Panc1 (cell line): ENCODE measurements at regions not wholly inside any gene's neighbourhood (a gene's known extent, or its start where the extent isn't known, plus 50 kb on each side); places are given as distances from the start of the nearest gene placed in this dataset.

Source experiments
- ATAC-seq: fragments of 200-7000 bp; cut with Tn5 transposase; 2 replicates; pipeline ENCODE4 v1.9.1; 2020; ENCODE audit warnings: mild to moderate bottlenecking, moderate library complexity
- BruUV-seq: library from RNA; stranded (reverse); fragments of 400-500 nt; replicated peaks from 2 replicates; lab custom pipeline; 2021; lab: Mats Ljungman, UMichigan
- CTCF ChIA-PET: fragments of 300-600 bp; sonication (Branson Sonifier 250); formaldehyde crosslinking; loops from one replicate; lab custom pipeline; 2022; ENCODE audit warnings: antibody characterized with exemption; lab: Charles Lee
- POLR2A ChIA-PET: fragments of 300-600 bp; sonication (Branson Sonifier 250); formaldehyde crosslinking; loops from one replicate; lab custom pipeline; 2022; ENCODE audit warnings: antibody characterized with exemption; lab: Charles Lee
- DNase-seq: peaks from one replicate; pipeline ENCODE4 v3.0.0-alpha.2; 2010; ENCODE audit warnings: low read depth, low spot score
- H3K27ac ChIP-seq: 2 replicates; pipeline ENCODE4 v1.5.1; 2011; ENCODE audit warnings: mild to moderate bottlenecking, low read length, inconsistent platforms
- H3K27me3 ChIP-seq: fragments of 200-500 bp; sonication (Bioruptor generic); 2 replicates; pipeline ENCODE4 v1.6.0; 2014; ENCODE audit warnings: low read length, inconsistent platforms; ENCODE audit not compliant: control insufficient read depth, insufficient read depth
- H3K36me3 ChIP-seq: fragments of 200-500 bp; sonication (Bioruptor generic); 2 replicates; pipeline ENCODE4 v1.5.1; 2014; ENCODE audit warnings: inconsistent platforms, mild to moderate bottlenecking, low read length, moderate library complexity; ENCODE audit not compliant: control insufficient read depth, insufficient read depth
- H3K4me1 ChIP-seq: 2 replicates; pipeline ENCODE4 v1.5.1; 2011; ENCODE audit warnings: inconsistent platforms, mild to moderate bottlenecking, low read length, moderate library complexity; ENCODE audit not compliant: control insufficient read depth, insufficient read depth
- H3K4me3 ChIP-seq, 2 experiments: 2 replicates each; pipeline ENCODE4 v1.5.1; 2011 to 2012; ENCODE audit warnings: low read depth in 2 of 2, low read length in 2 of 2, mild to moderate bottlenecking in 2 of 2, inconsistent platforms in 1 of 2, moderate library complexity in 1 of 2
- H3K9me3 ChIP-seq: fragments of 200-500 bp; sonication (Bioruptor generic); 2 replicates; pipeline ENCODE4 v1.5.1; 2014; ENCODE audit warnings: low read depth, mild to moderate bottlenecking, inconsistent platforms, low read length, moderate library complexity; ENCODE audit not compliant: control insufficient read depth, insufficient read depth
- POLR2AphosphoS5 ChIP-seq: IDR thresholded peaks from 2 replicates; pipeline ENCODE4 v1.6.1; 2012; ENCODE audit warnings: mild to moderate bottlenecking, low read depth, low read length, moderate library complexity
- SIN3A ChIP-seq: IDR thresholded peaks from 2 replicates; pipeline ENCODE4 v1.6.1; 2012; ENCODE audit warnings: low read depth, mild to moderate bottlenecking, low read length, moderate library complexity, borderline replicate concordance; ENCODE audit not compliant: insufficient read depth
- TCF7L2 ChIP-seq: IDR thresholded peaks from 2 replicates; pipeline ENCODE4 v1.6.1; 2011; ENCODE audit warnings: mild to moderate bottlenecking, low read depth, low read length, inconsistent platforms
- in situ Hi-C: cut with HindIII; loops from 2 replicates; pipeline ENCODE4 v1.10.0; 2016; ENCODE audit warnings: low sequenced_read_pairs, low pct_unique_long_range_greater_than_20kb
- intact Hi-C: fragments of 100-400 bp; cut with micrococcal nuclease; formaldehyde crosslinking; loops from one replicate; pipeline ENCODE4 v1.10.0; 2022; ENCODE audit not compliant: unreplicated experiment
- TF ChIP-seq, protein P1 (sequence below): fragments of 450-650 bp; IDR thresholded peaks from 2 replicates; pipeline ENCODE4 v1.5.1; 2017; ENCODE audit warnings: mild to moderate bottlenecking
- TF ChIP-seq, protein P2 (sequence below), 2 experiments: IDR thresholded peaks; 2 replicates each; pipeline ENCODE4 v1.6.1; 2011 to 2012; ENCODE audit warnings: low read depth in 2 of 2, control low read depth in 1 of 2, low read length in 1 of 2, mild to moderate bottlenecking in 1 of 2, moderate library complexity in 1 of 2; ENCODE audit not compliant: insufficient read depth in 1 of 2

DNA sequence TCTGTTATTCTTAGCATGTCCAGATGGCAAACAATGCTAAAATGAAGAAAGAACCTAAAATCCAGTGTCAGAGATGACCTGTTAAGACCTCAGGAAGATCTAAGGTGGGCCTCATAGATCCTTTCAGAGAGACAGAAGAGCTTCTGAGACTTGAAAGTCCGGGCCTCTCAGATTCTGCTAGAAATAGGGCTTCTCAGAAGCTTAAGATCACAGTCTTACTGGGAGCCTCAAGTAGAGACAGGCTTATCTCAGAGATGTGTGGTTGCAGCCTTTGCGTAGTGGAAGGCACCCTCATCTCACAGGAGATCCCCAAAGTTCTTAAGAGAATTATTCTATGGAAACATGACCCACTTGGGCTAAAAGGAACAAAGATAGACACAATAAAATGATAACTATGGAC is 642.8 kb downstream of the TNS3 start:
- TF ChIP-seq, protein P1, sequence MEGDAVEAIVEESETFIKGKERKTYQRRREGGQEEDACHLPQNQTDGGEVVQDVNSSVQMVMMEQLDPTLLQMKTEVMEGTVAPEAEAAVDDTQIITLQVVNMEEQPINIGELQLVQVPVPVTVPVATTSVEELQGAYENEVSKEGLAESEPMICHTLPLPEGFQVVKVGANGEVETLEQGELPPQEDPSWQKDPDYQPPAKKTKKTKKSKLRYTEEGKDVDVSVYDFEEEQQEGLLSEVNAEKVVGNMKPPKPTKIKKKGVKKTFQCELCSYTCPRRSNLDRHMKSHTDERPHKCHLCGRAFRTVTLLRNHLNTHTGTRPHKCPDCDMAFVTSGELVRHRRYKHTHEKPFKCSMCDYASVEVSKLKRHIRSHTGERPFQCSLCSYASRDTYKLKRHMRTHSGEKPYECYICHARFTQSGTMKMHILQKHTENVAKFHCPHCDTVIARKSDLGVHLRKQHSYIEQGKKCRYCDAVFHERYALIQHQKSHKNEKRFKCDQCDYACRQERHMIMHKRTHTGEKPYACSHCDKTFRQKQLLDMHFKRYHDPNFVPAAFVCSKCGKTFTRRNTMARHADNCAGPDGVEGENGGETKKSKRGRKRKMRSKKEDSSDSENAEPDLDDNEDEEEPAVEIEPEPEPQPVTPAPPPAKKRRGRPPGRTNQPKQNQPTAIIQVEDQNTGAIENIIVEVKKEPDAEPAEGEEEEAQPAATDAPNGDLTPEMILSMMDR = no peak
- TF ChIP-seq SIN3A = no peak
- no peak for TF ChIP-seq POLR2AphosphoS5
- TF ChIP-seq, protein P2, sequence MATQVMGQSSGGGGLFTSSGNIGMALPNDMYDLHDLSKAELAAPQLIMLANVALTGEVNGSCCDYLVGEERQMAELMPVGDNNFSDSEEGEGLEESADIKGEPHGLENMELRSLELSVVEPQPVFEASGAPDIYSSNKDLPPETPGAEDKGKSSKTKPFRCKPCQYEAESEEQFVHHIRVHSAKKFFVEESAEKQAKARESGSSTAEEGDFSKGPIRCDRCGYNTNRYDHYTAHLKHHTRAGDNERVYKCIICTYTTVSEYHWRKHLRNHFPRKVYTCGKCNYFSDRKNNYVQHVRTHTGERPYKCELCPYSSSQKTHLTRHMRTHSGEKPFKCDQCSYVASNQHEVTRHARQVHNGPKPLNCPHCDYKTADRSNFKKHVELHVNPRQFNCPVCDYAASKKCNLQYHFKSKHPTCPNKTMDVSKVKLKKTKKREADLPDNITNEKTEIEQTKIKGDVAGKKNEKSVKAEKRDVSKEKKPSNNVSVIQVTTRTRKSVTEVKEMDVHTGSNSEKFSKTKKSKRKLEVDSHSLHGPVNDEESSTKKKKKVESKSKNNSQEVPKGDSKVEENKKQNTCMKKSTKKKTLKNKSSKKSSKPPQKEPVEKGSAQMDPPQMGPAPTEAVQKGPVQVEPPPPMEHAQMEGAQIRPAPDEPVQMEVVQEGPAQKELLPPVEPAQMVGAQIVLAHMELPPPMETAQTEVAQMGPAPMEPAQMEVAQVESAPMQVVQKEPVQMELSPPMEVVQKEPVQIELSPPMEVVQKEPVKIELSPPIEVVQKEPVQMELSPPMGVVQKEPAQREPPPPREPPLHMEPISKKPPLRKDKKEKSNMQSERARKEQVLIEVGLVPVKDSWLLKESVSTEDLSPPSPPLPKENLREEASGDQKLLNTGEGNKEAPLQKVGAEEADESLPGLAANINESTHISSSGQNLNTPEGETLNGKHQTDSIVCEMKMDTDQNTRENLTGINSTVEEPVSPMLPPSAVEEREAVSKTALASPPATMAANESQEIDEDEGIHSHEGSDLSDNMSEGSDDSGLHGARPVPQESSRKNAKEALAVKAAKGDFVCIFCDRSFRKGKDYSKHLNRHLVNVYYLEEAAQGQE (IDR thresholded peaks at IDR 0.05; ENCODE audit: insufficient read depth in 1 of 2, low read depth in 2 of 2, low read length in 1 of 2) = no peak
- no peak for TF ChIP-seq TCF7L2
- intact Hi-C loops (no loop called here), in situ Hi-C loops (no loop called here)

DNA sequence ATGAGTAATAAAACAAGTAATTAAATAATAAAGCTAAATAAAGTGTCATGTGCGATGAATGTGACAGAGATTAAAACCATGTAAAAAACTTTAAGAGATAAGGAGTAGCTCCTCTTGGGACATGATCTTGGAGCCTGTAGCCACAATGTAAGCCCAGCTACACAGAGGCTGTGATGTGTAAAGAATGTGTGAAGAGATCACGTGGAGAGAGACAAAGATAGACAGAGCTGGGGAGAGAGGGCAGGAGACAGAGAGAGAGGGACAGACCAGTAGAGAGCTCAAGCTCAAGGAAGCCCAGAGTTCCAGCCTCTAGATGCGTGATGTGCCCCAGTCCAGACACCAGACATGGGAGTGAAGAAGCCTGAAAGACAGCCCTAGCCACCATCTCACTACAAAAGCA is 644.1 kb downstream of the TNS3 start:
- Histone ChIP-seq H3K27ac (no peak overlapping the region), H3K4me1 (peaks cover 11% of the 10 kb centered on the region; the same call in 1 of the 2 replicates), H3K27me3 (no peaks in the 10 kb centered on the region), H3K9me3 (no peaks in the 10 kb centered on the region), H3K4me3 (no peak overlapping the region), H3K36me3 (no peaks in the 10 kb centered on the region)
- ChIA-PET CTCF (no interaction called here), POLR2A (no interaction called here)
- in situ Hi-C loops = no loop called here
- no TSS peak for BruUV-seq
- ATAC-seq (no peak), DNase-seq (no peak)
- TF ChIP-seq SIN3A (no peak), TCF7L2 (no peak), POLR2AphosphoS5 (no peak)
- TF ChIP-seq, protein P1 = no peak
- TF ChIP-seq, protein P2 (IDR thresholded peaks at IDR 0.05; ENCODE audit: insufficient read depth in 1 of 2, low read depth in 2 of 2, low read length in 1 of 2) = no peak
- intact Hi-C loops = no loop called here

More for the DNA sequence above, 642.8 kb downstream of the TNS3 start:
- no peak for ATAC-seq
- H3K27me3 ChIP-seq = no peaks in the 10 kb centered on the region
- POLR2A ChIA-PET = no interaction called here
- H3K4me3 ChIP-seq = no peak overlapping the region
- no peaks in the 10 kb centered on the region for H3K36me3 ChIP-seq
- no peak for DNase-seq
- no TSS peak for BruUV-seq
- no peaks in the 10 kb centered on the region for H3K9me3 ChIP-seq
- no peaks in the 10 kb centered on the region for H3K4me1 ChIP-seq
- H3K27ac ChIP-seq = no peak overlapping the region
- CTCF ChIA-PET = no interaction called here
